ENCODE measurements at regions not wholly inside any gene's neighbourhood (a gene's known extent, or its start where the extent isn't known, plus 50 kb on each side); places are given as distances from the start of the nearest gene placed in this dataset.

DNA sequence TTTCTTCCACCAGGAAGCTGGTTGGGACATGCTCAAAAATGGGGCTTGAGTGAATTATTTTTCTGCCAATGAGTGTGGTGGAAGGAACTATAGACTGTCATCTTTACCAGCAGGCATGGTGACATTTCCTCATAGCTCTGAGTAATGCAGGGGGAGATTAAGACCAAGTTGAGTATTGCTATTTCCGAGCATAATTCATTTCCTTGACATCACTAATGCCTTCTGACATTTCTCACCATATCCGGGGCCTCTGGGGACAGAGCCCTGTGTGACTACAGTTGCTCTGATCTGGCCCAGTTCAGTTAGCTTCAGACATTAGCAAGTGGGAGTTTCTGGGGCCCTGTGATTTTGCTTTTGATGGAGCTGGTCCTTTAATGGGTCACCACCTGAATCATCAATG lies 410.4 kb downstream of the MEIS1 start:
- DNase-seq (ENCODE audit: low read depth in 2 of 2), result peak; percentile 45 to 69
- TF ChIP-seq, protein P1, sequence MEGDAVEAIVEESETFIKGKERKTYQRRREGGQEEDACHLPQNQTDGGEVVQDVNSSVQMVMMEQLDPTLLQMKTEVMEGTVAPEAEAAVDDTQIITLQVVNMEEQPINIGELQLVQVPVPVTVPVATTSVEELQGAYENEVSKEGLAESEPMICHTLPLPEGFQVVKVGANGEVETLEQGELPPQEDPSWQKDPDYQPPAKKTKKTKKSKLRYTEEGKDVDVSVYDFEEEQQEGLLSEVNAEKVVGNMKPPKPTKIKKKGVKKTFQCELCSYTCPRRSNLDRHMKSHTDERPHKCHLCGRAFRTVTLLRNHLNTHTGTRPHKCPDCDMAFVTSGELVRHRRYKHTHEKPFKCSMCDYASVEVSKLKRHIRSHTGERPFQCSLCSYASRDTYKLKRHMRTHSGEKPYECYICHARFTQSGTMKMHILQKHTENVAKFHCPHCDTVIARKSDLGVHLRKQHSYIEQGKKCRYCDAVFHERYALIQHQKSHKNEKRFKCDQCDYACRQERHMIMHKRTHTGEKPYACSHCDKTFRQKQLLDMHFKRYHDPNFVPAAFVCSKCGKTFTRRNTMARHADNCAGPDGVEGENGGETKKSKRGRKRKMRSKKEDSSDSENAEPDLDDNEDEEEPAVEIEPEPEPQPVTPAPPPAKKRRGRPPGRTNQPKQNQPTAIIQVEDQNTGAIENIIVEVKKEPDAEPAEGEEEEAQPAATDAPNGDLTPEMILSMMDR (IDR thresholded peaks at IDR 0.05; ENCODE audit: low read depth, low read length), result no peak

DNA sequence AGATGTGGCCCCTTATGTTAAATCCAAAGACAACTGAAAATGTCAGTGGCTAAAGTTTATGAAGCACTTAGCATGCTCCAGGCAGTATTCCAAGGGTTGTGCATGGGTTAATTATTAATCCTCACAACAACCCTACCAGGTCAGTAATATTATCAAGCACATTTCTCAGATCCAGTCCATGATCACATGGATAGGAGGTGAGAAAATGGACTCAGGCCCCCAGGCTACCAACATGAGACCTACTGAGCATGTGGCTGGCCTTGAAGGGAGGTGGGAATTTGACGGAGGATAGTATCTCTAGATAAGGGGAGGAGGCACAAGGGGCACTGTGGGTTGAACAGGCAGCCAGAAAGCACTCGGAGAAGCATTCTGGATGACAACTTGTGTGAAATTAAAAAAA lies 412.0 kb downstream of the MEIS1 start:
- TF ChIP-seq, protein P1 (IDR thresholded peaks at IDR 0.05; ENCODE audit: low read depth, low read length), result no peak
- DNase-seq (ENCODE audit: low read depth in 2 of 2), result no peak
- no peak overlapping the region for H3K4me3 ChIP-seq (replicated peaks in 1 of 2; ENCODE audit: low read depth in 2 of 2, low read length in 2 of 2)

More for the DNA sequence above, 410.4 kb downstream of the MEIS1 start:
- H3K4me3 ChIP-seq (replicated peaks in 1 of 2; ENCODE audit: low read depth in 2 of 2, low read length in 2 of 2), result no peak overlapping the region

DNA sequence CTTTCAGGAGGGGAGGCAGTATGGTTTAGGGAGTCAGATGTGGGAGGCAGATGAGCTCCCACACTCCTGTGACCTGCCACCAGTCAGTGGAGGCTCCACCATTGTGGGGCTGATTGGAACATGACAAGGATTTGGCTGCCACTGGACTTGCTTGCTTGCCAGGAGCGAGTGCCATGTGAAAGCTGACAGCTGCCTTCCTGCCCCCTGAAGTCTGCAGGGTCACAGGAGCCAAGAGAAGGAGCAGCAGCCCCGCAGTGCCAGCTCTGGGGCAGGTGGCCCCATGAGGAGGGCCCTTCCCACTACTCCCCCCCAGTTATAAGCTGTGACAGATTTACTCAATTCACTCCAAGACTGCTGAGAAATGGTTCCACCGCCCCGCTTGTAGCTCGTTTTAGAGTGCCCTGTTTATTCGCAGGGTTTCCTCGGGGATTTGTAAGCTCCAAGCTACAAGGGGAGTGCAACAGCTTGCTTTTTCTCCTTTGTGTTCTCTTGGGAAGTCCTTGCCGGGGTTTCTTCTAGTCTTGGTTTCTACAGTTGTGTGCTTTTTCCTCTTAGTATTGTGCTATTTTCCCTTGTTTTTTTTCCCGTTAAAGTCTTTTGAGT lies 414.3 kb downstream of the MEIS1 start:
- DNase-seq (ENCODE audit: low read depth in 2 of 2), result no peak
- TF ChIP-seq, protein P1 (IDR thresholded peaks at IDR 0.05; ENCODE audit: low read depth, low read length), result no peak
- no peak overlapping the region for H3K4me3 ChIP-seq (replicated peaks in 1 of 2; ENCODE audit: low read depth in 2 of 2, low read length in 2 of 2)

DNA sequence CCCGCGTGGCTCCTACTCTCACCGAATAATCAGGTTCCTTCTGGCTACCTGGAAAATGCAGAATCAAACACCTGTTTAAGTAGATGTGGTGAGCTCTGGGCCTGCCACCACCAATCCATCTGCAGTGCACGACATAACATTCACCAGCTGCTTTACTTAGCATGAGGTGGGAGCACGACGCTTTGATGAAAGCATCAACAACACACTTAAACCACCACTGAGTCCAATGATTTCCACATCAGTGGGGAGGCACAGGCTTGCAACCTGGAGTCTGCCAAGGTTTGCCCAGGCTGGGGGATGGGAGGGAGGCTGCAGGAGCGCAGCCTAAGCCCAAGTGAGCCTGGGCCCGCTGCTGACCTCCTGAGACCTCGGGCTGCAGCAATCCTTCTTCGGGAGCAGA lies 415.5 kb downstream of the MEIS1 start:
- no peak overlapping the region for H3K4me3 ChIP-seq (replicated peaks in 1 of 2; ENCODE audit: low read depth in 2 of 2, low read length in 2 of 2)
- TF ChIP-seq, protein P1 (IDR thresholded peaks at IDR 0.05; ENCODE audit: low read depth, low read length), result no peak
- no peak for DNase-seq (ENCODE audit: low read depth in 2 of 2)

DNA sequence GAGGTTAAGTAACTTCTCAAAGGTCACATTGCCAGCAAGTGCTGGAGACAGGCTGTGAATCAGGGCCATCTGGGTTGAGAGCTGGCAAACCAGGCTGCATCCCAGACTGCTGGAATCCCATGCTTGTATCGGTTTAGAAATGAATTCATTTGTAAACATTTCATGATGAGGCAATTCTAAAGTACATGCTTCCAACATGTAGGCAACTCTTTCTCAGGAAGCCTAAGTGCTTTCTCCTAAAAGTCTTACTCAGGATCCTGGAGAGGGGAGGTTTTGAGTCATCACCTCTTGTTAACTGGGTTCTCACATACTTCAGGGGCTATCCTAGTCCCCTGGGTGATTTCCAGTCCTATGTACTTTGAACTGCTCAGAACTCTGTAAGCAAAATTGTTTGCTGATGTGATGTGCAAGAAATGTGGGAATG lies 416.5 kb downstream of the MEIS1 start:
- no peak overlapping the region for H3K4me3 ChIP-seq (replicated peaks in 1 of 2; ENCODE audit: low read depth in 2 of 2, low read length in 2 of 2)
- DNase-seq (ENCODE audit: low read depth in 2 of 2), result peak; percentile 65 to 92
- TF ChIP-seq, protein P1 (IDR thresholded peaks at IDR 0.05; ENCODE audit: low read depth, low read length), result no peak

DNA sequence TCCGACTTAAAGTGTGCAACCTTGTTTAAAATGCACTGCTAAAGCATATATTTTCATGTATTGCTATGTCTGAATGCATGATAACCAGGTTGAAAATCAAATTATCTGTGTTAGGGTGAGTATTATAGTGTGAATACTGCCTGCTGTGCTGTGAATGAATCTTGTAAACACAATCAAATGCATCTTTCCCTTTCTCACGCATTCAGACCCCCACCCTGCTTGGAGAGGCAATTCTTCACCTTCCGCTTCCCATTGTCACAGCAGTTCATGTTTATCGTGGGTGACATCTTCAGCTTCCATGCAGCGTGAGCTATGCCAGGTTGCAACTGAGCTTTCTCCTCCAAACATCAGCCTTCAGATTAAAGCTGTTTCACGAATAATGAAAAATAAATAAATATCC lies 418.0 kb downstream of the MEIS1 start:
- no peak overlapping the region for H3K4me3 ChIP-seq (replicated peaks in 1 of 2; ENCODE audit: low read depth in 2 of 2, low read length in 2 of 2)
- TF ChIP-seq, protein P1 (IDR thresholded peaks at IDR 0.05; ENCODE audit: low read depth, low read length), result no peak
- no peak for DNase-seq (ENCODE audit: low read depth in 2 of 2)

DNA sequence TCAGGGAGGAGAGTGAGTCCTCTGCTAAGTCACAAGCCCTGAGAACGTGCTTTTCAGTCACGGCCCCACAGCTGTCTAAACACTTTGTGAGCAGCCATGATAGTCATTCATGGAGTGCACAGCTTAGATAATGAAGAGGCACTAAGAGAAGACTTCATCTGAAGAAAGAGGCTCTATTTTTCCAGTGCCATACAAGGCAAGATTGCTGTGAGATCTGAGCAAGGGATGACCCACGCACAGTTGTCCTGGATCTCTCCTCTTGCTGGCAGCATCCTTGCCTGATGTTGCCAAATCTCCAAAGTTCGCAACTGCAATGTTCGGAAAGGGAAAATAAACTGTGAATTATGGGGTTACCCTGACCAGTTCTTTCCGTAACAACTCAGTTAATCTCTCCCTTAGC lies 418.7 kb downstream of the MEIS1 start:
- peak in 1 of 2 donors; percentile 32 for DNase-seq (ENCODE audit: low read depth in 2 of 2)
- TF ChIP-seq, protein P1 (IDR thresholded peaks at IDR 0.05; ENCODE audit: low read depth, low read length), result no peak
- no peak overlapping the region for H3K4me3 ChIP-seq (replicated peaks in 1 of 2; ENCODE audit: low read depth in 2 of 2, low read length in 2 of 2)
